ENCODE measurements at regions not wholly inside any gene's neighbourhood (a gene's known extent, or its start where the extent isn't known, plus 50 kb on each side); places are given as distances from the start of the nearest gene placed in this dataset.

DNA sequence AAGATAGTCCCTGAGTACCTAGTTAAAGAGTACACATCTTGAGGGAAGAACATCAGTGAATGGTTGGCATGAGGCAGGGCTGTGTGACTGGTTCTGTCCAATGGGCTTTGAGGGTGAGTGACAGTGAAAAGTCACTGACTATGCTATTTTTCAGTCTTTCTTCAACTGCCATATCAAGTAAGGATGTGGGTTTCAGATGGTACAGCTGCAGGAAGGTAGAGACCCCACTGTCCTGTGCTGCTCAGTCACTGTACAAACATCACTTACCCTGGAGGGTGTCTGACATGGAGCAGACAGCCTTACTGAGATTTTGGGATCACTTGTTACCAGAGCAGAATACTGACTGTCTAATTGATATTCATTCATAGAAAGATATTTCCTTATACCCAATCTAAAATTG lies 115.3 kb upstream of the ASCC3 start:
- Histone ChIP-seq H3K36me3 (no peaks in the 10 kb centered on the region), H3K4me3 (no peak overlapping the region), H3K9me3 (no peaks in the 10 kb centered on the region), H3K4me1 (no peaks in the 10 kb centered on the region), H3K27ac (no peak overlapping the region), H3K27me3 (no peaks in the 10 kb centered on the region)
- DNase-seq = no peak
- intact Hi-C loops (cut with DNase I) = no loop called here
- TF ChIP-seq POLR2AphosphoS5 (IDR thresholded peaks at IDR 0.05) = no peak
- TF ChIP-seq, protein P1, sequence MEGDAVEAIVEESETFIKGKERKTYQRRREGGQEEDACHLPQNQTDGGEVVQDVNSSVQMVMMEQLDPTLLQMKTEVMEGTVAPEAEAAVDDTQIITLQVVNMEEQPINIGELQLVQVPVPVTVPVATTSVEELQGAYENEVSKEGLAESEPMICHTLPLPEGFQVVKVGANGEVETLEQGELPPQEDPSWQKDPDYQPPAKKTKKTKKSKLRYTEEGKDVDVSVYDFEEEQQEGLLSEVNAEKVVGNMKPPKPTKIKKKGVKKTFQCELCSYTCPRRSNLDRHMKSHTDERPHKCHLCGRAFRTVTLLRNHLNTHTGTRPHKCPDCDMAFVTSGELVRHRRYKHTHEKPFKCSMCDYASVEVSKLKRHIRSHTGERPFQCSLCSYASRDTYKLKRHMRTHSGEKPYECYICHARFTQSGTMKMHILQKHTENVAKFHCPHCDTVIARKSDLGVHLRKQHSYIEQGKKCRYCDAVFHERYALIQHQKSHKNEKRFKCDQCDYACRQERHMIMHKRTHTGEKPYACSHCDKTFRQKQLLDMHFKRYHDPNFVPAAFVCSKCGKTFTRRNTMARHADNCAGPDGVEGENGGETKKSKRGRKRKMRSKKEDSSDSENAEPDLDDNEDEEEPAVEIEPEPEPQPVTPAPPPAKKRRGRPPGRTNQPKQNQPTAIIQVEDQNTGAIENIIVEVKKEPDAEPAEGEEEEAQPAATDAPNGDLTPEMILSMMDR (IDR thresholded peaks at IDR 0.05) = no peak
- no peak for TF ChIP-seq EP300 (IDR thresholded peaks at IDR 0.05)
- no peak for TF ChIP-seq POLR2A (IDR thresholded peaks at IDR 0.05)

DNA sequence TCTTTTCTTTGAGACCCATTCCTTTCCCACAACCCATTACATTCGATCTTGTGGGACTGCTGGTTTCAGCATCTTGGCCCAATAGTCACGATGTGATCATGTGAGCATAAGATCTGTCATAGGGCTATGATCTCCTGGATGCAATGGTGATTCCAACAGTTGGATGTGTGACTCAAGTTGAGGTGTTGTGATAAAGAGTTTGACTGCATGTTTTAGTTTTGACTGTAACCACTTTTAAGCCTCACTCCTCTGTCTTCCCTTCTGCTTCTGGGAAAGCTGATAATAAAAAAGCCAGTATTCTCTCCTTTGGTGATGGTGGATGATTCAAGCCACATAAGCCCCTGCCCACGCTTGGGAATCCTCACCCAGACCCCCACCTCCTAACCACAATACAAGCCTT lies 117.0 kb upstream of the ASCC3 start:
- 87 to 92% methylated on average over 3 of the region's 3 CpGs for WGBS, 2 donors
- H3K27me3 ChIP-seq = no peaks in the 10 kb centered on the region
- intact Hi-C loops (cut with DNase I) = no loop called here

DNA sequence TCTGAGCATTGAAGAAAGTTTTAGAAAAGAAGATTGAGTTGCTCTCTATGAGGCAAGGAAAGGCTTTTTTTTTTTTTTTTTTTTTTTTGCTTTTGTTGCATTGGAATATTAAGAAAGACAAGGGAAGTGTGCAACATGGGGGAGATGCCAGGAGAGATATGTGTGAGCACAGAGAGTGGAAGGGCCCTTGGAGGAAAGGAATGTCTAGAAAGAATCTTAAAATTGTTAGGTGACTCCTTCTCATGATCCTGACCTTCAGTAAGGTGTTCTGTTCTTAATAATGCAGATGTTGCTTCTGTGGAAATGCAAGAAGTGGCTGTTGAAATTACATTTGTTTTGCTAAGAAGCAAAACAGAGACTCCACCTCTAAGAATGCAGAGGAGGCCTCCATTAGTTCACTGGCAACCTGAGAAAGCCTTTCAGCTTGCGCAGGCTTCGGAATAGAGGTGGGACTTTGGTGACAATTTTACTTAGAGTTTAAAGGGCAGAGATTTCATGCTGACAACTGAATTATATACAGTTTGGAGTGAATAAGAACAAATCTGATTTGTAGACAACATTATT lies 118.0 kb upstream of the ASCC3 start:
- H3K36me3 ChIP-seq = no peaks in the 10 kb centered on the region
- no peaks in the 10 kb centered on the region for H3K4me1 ChIP-seq
- WGBS, 2 donors = 75 to 98% methylated on average over 2 of the region's 2 CpGs
- TF ChIP-seq POLR2AphosphoS5 (IDR thresholded peaks at IDR 0.05) (no peak), EP300 (IDR thresholded peaks at IDR 0.05) (no peak), POLR2A (IDR thresholded peaks at IDR 0.05) (no peak)
- TF ChIP-seq, protein P1 (IDR thresholded peaks at IDR 0.05) = no peak
- H3K27ac ChIP-seq = no peak overlapping the region
- H3K27me3 ChIP-seq = no peaks in the 10 kb centered on the region
- H3K4me3 ChIP-seq = no peak overlapping the region
- H3K9me3 ChIP-seq = no peaks in the 10 kb centered on the region
- DNase-seq = no peak
- intact Hi-C loops (cut with DNase I) = no loop called here

More for the DNA sequence above, 117.0 kb upstream of the ASCC3 start:
- no peak overlapping the region for H3K4me3 ChIP-seq
- no peak overlapping the region for H3K27ac ChIP-seq
- H3K4me1 ChIP-seq = no peaks in the 10 kb centered on the region
- H3K9me3 ChIP-seq = no peaks in the 10 kb centered on the region
- no peak for TF ChIP-seq POLR2A (IDR thresholded peaks at IDR 0.05)
- TF ChIP-seq, protein P1 (IDR thresholded peaks at IDR 0.05) = no peak
- no peak for TF ChIP-seq POLR2AphosphoS5 (IDR thresholded peaks at IDR 0.05)
- no peak for TF ChIP-seq EP300 (IDR thresholded peaks at IDR 0.05)
- DNase-seq = no peak
- no peaks in the 10 kb centered on the region for H3K36me3 ChIP-seq

DNA sequence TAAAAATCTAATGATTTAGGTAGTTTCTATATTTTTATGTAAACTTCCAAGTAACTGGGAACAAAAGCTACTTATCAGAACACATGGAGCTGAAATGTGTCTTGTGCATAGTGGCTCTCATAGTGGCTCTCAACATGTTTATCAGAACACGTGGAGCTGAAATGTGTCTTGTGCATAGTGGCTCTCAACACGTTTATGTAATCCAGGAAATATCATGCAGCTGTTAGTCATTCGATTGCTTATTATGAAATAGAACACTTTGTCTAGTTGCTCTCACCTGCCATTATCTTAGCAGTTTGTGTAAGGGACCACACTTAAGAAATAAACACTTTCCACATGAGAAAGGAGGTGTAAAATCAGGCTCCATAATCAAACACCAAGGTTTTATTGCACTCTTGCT lies 119.2 kb upstream of the ASCC3 start:
- no peak for DNase-seq
- TF ChIP-seq EP300 (IDR thresholded peaks at IDR 0.05) (no peak), POLR2AphosphoS5 (IDR thresholded peaks at IDR 0.05) (no peak), POLR2A (IDR thresholded peaks at IDR 0.05) (no peak)
- TF ChIP-seq, protein P1 (IDR thresholded peaks at IDR 0.05) = no peak
- H3K4me3 ChIP-seq = no peak overlapping the region
- H3K9me3 ChIP-seq = no peaks in the 10 kb centered on the region
- H3K27ac ChIP-seq = no peak overlapping the region
- intact Hi-C loops (cut with DNase I) = no loop called here
- H3K27me3 ChIP-seq = no peaks in the 10 kb centered on the region
- 9 to 42% methylated on average over 3 of the region's 3 CpGs for WGBS, 2 donors
- no peaks in the 10 kb centered on the region for H3K4me1 ChIP-seq
- no peaks in the 10 kb centered on the region for H3K36me3 ChIP-seq

DNA sequence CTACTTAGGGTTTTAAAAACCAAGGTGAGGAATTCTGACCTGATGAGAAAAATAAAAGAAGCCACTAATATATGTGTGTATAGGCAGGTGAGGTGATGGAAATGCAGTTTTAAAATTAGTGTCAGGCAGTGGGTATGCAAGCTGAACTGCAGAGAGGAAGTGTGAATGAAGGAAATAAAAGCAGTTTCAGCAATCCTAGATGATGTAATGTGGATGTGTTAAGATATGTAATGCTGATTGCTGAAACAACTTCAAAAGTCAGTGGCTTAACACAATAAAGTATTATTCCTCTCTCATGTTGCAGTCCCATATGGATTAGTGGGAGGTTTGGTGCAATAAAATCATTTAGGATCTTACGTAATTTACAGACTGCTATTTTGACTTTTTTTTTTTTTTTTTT lies 119.9 kb upstream of the ASCC3 start:
- no peak for DNase-seq
- Histone ChIP-seq H3K4me1 (no peaks in the 10 kb centered on the region), H3K9me3 (no peaks in the 10 kb centered on the region), H3K36me3 (no peaks in the 10 kb centered on the region), H3K27ac (no peak overlapping the region), H3K27me3 (no peaks in the 10 kb centered on the region), H3K4me3 (no peak overlapping the region)
- TF ChIP-seq POLR2A (IDR thresholded peaks at IDR 0.05) (no peak), POLR2AphosphoS5 (IDR thresholded peaks at IDR 0.05) (no peak), EP300 (IDR thresholded peaks at IDR 0.05) (no peak)
- TF ChIP-seq, protein P1 (IDR thresholded peaks at IDR 0.05) = no peak
- 18 to 68% methylated on average over 1 of the region's 1 CpG for WGBS, 2 donors
- intact Hi-C loops (cut with DNase I) = no loop called here
